ENCODE measurements at regions not wholly inside any gene's neighbourhood (a gene's known extent, or its start where the extent isn't known, plus 50 kb on each side); places are given as distances from the start of the nearest gene placed in this dataset.

DNA sequence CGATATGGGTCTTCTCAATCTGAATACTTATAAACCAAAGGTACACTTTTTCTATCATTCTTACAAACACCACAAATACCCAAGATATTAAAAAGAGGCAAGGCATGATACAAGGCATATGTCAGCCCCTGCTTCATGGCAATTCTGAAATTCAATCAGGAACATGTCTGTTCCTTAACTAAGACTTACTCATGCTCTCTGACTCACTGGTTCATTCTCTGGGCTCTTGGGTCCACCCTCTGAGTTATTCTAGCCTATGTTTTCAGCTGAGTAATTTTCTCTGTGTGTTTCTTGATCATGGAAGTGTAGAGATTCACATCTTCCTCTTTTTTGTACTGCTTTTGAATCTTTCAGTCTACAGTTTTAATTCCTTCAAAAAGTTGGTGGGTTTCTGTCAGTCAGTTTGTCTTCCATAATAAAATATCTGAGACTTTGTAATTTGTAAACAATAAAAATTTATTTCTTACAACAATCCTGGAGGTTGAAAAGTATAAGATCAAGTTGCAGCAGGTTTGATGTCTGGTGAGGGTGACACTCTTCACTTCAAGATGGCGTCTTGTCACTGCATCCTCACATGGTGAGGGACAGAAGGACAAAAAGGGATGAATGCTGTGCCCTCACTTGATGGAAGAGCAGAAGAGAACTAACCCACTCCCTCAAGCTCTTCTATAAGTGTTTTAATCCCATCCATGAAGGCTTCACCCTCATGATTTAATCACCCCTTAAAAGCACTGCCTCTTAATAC is 211.7 kb downstream of the FAM76B start:
- TF ChIP-seq, protein P1, sequence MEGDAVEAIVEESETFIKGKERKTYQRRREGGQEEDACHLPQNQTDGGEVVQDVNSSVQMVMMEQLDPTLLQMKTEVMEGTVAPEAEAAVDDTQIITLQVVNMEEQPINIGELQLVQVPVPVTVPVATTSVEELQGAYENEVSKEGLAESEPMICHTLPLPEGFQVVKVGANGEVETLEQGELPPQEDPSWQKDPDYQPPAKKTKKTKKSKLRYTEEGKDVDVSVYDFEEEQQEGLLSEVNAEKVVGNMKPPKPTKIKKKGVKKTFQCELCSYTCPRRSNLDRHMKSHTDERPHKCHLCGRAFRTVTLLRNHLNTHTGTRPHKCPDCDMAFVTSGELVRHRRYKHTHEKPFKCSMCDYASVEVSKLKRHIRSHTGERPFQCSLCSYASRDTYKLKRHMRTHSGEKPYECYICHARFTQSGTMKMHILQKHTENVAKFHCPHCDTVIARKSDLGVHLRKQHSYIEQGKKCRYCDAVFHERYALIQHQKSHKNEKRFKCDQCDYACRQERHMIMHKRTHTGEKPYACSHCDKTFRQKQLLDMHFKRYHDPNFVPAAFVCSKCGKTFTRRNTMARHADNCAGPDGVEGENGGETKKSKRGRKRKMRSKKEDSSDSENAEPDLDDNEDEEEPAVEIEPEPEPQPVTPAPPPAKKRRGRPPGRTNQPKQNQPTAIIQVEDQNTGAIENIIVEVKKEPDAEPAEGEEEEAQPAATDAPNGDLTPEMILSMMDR (conservative IDR thresholded peaks at IDR 0.05; ENCODE audit: low read depth, low read length) = no peak
- TF ChIP-seq, protein P2, sequence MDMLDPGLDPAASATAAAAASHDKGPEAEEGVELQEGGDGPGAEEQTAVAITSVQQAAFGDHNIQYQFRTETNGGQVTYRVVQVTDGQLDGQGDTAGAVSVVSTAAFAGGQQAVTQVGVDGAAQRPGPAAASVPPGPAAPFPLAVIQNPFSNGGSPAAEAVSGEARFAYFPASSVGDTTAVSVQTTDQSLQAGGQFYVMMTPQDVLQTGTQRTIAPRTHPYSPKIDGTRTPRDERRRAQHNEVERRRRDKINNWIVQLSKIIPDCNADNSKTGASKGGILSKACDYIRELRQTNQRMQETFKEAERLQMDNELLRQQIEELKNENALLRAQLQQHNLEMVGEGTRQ (IDR thresholded peaks at IDR 0.05; ENCODE audit: low read depth, low read length) = no peak
- no peak for TF ChIP-seq RAD21 (IDR thresholded peaks at IDR 0.05; ENCODE audit: low read length)
- no peak for TF ChIP-seq NFE2L2 (IDR thresholded peaks at IDR 0.05; ENCODE audit: low read depth, low read length)
- TF ChIP-seq POLR2A (IDR thresholded peaks at IDR 0.05; ENCODE audit: low read depth, low read length) = no peak
- TF ChIP-seq SMC3 (IDR thresholded peaks at IDR 0.05; ENCODE audit: low read depth, low read length) = no peak
- no peak for TF ChIP-seq MXI1 (IDR thresholded peaks at IDR 0.05; ENCODE audit: borderline replicate concordance, low read depth, low read length)
- TF ChIP-seq BHLHE40 (IDR thresholded peaks at IDR 0.05; ENCODE audit: low read depth, low read length) = no peak
- no peak for TF ChIP-seq MAFK (IDR thresholded peaks at IDR 0.05; ENCODE audit: low read depth, low read length)
- TF ChIP-seq RCOR1 (IDR thresholded peaks at IDR 0.05; ENCODE audit: insufficient replicate concordance, low read length) = no peak
- TF ChIP-seq, protein P3, sequence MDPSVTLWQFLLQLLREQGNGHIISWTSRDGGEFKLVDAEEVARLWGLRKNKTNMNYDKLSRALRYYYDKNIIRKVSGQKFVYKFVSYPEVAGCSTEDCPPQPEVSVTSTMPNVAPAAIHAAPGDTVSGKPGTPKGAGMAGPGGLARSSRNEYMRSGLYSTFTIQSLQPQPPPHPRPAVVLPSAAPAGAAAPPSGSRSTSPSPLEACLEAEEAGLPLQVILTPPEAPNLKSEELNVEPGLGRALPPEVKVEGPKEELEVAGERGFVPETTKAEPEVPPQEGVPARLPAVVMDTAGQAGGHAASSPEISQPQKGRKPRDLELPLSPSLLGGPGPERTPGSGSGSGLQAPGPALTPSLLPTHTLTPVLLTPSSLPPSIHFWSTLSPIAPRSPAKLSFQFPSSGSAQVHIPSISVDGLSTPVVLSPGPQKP (IDR thresholded peaks at IDR 0.05; ENCODE audit: borderline replicate concordance, low read depth, low read length) = no peak
- no peak for TF ChIP-seq MAZ (IDR thresholded peaks at IDR 0.05; ENCODE audit: borderline replicate concordance, low read depth, low read length)

Data from IMR-90 (cell line).